ENCODE measurements at regions not wholly inside any gene's neighbourhood (a gene's known extent, or its start where the extent isn't known, plus 50 kb on each side); places are given as distances from the start of the nearest gene placed in this dataset.

DNA sequence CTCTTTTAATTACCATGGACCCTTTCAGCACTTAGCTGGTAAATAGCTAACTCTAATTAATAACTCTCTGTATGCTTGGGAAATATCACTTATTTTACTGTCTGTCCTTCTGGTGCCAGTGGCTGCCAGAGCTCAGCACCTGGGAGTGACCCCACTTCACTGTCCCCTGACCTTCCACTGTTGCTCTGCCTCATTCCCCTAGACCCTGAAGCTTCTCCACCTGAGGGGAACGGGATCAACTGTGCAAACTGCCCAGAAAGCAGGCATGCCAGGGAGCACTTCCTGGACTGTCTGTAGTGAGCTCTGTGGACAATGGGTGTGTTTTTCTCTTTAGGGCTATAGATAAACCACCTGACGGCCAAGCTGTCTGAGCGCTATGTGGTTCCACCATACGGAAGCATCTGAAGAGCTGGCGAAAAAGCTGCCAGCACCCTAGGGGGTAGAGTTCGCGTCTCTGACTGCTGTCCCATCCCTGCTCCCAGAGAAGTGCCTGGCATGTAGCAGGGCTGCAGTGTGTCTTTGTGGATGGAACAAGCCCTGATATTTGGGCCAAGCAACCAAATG lies 106.3 kb upstream of the FOXA2 start:
- ChIA-PET POLR2A (no interaction called here), CTCF (interaction anchor here (0.6 to 8.2 kb wide), 20 partner anchors 13 to 755 kb away, joined by 3 to 306 read pairs (median 10); partner anchors contain the start of genes NXT1 and THBD)
- no peaks in the 10 kb centered on the region for H3K27me3 ChIP-seq (ENCODE audit: control insufficient read depth in 2 of 2, insufficient read depth in 2 of 2, low read length in 2 of 2)
- H3K4me3 ChIP-seq (replicated peaks in 1 of 3; ENCODE audit: insufficient read depth in 1 of 3, low read depth in 1 of 3, low read length in 3 of 3), result no peak overlapping the region
- BruUV-seq (replicated peaks), result no TSS peak
- no peaks in the 10 kb centered on the region for H4K20me1 ChIP-seq (replicated peaks; ENCODE audit: control insufficient read depth, extremely low read depth, insufficient read depth, low read length)
- dilution Hi-C loops (cut with MboI; ENCODE audit: extremely low pct_ligation_motif_present, low sequenced_read_pairs) (loop anchor here (10.0 to 25.0 kb wide), 2 partner anchors 353 to 354 kb away; partner anchors contain the start of gene THBD), intact Hi-C loops (cut with micrococcal nuclease) (loop anchor here (1.0 to 5.0 kb wide), 9 partner anchors 106 to 756 kb away; partner anchors contain the start of gene THBD)
- DNase-seq (ENCODE audit: low read depth, low spot score) (no peak), FAIRE-seq (no peak)
- no peak for TF ChIP-seq FOS (IDR thresholded peaks at IDR 0.05; ENCODE audit: borderline replicate concordance, insufficient read depth, low read length)
- no peak for TF ChIP-seq MYC (IDR thresholded peaks at IDR 0.05; ENCODE audit: low read depth, low read length)
- no peak for TF ChIP-seq CTCF (IDR thresholded peaks at IDR 0.05; ENCODE audit: extremely low read depth in 1 of 2, insufficient read depth in 1 of 2, low read depth in 1 of 2, low read length in 2 of 2)
- TF ChIP-seq POLR2A (IDR thresholded peaks at IDR 0.05; ENCODE audit: low read depth, low read length), result no peak
- no peak for TF ChIP-seq GATA2 (IDR thresholded peaks at IDR 0.05; ENCODE audit: insufficient read depth, insufficient read length, low read depth, low read length)
- H3K9ac ChIP-seq (replicated peaks; ENCODE audit: extremely low read depth, insufficient read depth, low read length), result no peak overlapping the region
- peaks cover 10% of the 10 kb centered on the region for H3K4me1 ChIP-seq (ENCODE audit: control insufficient read depth, extremely low read depth, insufficient read depth, low read length)
- no peaks in the 10 kb centered on the region for H3K36me3 ChIP-seq (ENCODE audit: control insufficient read depth in 2 of 2, extremely low read depth in 1 of 2, insufficient read depth in 2 of 2, low read length in 2 of 2)
- no peak overlapping the region for H2AFZ ChIP-seq (ENCODE audit: low read depth, low read length)
- H3K9me1 ChIP-seq (replicated peaks; ENCODE audit: control insufficient read depth, extremely low read depth, insufficient read depth, low read length), result no peaks in the 10 kb centered on the region
- H3K4me2 ChIP-seq (ENCODE audit: insufficient read depth, low read length), result no peak overlapping the region
- no peaks in the 10 kb centered on the region for H3K9me3 ChIP-seq (replicated peaks; ENCODE audit: control insufficient read depth, insufficient read depth, low read length)
- no peak overlapping the region for H3K27ac ChIP-seq (ENCODE audit: insufficient read depth, low read depth, low read length)
- H3K79me2 ChIP-seq (ENCODE audit: control insufficient read depth, insufficient read depth, low read length), result no peaks in the 10 kb centered on the region

Measured in endothelial cell of umbilical vein (primary cell).